Kidney (tissue), 13 donors: ENCODE measurements at regions not wholly inside any gene's neighbourhood (a gene's known extent, or its start where the extent isn't known, plus 50 kb on each side); places are given as distances from the start of the nearest gene placed in this dataset.

Experiments
- DNase-seq, 5 donors: peaks; one replicate each; pipeline ENCODE4 v3.0.0-alpha.2; 2013 to 2020
- FAIRE-seq: peaks from 2 replicates; lab custom pipeline; 2012; peaks lifted over from hg19 to GRCh38; lab: Jason Lieb, UNC
- H3K27ac ChIP-seq, 2 donors: one replicate each; pipeline ENCODE4 v1.7.0; 2013; ENCODE audit warnings: low read depth in 2 of 2, low read length in 2 of 2, inconsistent platforms in 1 of 2
- H3K27me3 ChIP-seq: one replicate; pipeline ENCODE4 v1.7.1; 2013; ENCODE audit warnings: low read length, inconsistent platforms; ENCODE audit not compliant: control insufficient read depth, insufficient read depth
- H3K36me3 ChIP-seq, 3 donors: one replicate each; pipeline versions ENCODE4 v1.7.0 to v1.7.1; 2013; ENCODE audit warnings: low read length in 3 of 3, control low read depth in 1 of 3, inconsistent platforms in 1 of 3; ENCODE audit not compliant: insufficient read depth in 3 of 3, control insufficient read depth in 2 of 3
- H3K4me1 ChIP-seq, 3 donors: one replicate each; pipeline versions ENCODE4 v1.7.0 to v1.7.1; 2013; ENCODE audit warnings: low read length in 3 of 3, inconsistent platforms in 1 of 3, low read depth in 1 of 3; ENCODE audit not compliant: control insufficient read depth in 2 of 3, insufficient read depth in 2 of 3
- H3K4me3 ChIP-seq, 3 donors: one replicate each; pipeline versions ENCODE4 v1.7.0 to v1.8.1; 2013; ENCODE audit warnings: low read length in 3 of 3, control low read depth in 1 of 3, inconsistent platforms in 1 of 3
- H3K9ac ChIP-seq, 3 donors: one replicate each; pipeline versions ENCODE4 v1.7.0 to v1.7.1; 2013; ENCODE audit warnings: low read length in 3 of 3, control low read depth in 1 of 3, inconsistent platforms in 1 of 3
- H3K9me3 ChIP-seq, 3 donors: one replicate each; pipeline versions ENCODE4 v1.7.0 to v1.7.1; 2013; ENCODE audit warnings: low read length in 3 of 3, control low read depth in 1 of 3, inconsistent platforms in 1 of 3; ENCODE audit not compliant: control insufficient read depth in 2 of 3, insufficient read depth in 1 of 3
- intact Hi-C: fragments of 100-400 bp; cut with DNase I; formaldehyde crosslinking; loops from one replicate; pipeline ENCODE4 v1.11.1; 2022
- TF ChIP-seq, protein P1 (sequence below): IDR thresholded peaks from 3 replicates; pipeline ENCODE4 v1.5.1; 2012; ENCODE audit warnings: mild to moderate bottlenecking, moderate library complexity, borderline replicate concordance; ENCODE audit not compliant: insufficient read depth; ENCODE audit errors: extremely low read depth
- donor health status: control.
- donor health status: control.
- donor health status: control.
- donor health status: control.
- donor health status: control.
- donor health status: DM: yes; HTN: yes; CAD: no.
- donor health status: Normal renal cell carcinoma (clear cell type).

- Histone ChIP-seq H3K4me1 (peaks cover 2 to 11% (median 9%) of the 10 kb centered on the region in 3 donors), H3K36me3 (no peaks in the 10 kb centered on the region), H3K27ac (no peak overlapping the region), H3K4me3 (no peak overlapping the region), H3K27me3 (no peaks in the 10 kb centered on the region), H3K9ac (no peak overlapping the region), H3K9me3 (no peaks in the 10 kb centered on the region)
- intact Hi-C loops: no loop called here
- TF ChIP-seq, protein P1, sequence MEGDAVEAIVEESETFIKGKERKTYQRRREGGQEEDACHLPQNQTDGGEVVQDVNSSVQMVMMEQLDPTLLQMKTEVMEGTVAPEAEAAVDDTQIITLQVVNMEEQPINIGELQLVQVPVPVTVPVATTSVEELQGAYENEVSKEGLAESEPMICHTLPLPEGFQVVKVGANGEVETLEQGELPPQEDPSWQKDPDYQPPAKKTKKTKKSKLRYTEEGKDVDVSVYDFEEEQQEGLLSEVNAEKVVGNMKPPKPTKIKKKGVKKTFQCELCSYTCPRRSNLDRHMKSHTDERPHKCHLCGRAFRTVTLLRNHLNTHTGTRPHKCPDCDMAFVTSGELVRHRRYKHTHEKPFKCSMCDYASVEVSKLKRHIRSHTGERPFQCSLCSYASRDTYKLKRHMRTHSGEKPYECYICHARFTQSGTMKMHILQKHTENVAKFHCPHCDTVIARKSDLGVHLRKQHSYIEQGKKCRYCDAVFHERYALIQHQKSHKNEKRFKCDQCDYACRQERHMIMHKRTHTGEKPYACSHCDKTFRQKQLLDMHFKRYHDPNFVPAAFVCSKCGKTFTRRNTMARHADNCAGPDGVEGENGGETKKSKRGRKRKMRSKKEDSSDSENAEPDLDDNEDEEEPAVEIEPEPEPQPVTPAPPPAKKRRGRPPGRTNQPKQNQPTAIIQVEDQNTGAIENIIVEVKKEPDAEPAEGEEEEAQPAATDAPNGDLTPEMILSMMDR: no peak
- FAIRE-seq: no peak
- no peak for DNase-seq
Measured at GRCh38 chr2:42980764-42981416, 188.5 kb upstream of the HAAO start.

- intact Hi-C loops: loop anchor here (10.0 kb wide), 2 partner anchors 255 to 505 kb away; no protein-coding TSS in a partner anchor
- peaks cover 2 to 15% (median 9%) of the 10 kb centered on the region in 3 donors for H3K4me1 ChIP-seq
- FAIRE-seq (no peak), DNase-seq (peak in 1 of 5 donors; percentile 77)
- H3K27me3 ChIP-seq: no peaks in the 10 kb centered on the region
- no peak overlapping the region for H3K4me3 ChIP-seq
- TF ChIP-seq, protein P1: no peak
- no peak overlapping the region for H3K9ac ChIP-seq
- no peak overlapping the region for H3K27ac ChIP-seq
- no peaks in the 10 kb centered on the region for H3K36me3 ChIP-seq
- H3K9me3 ChIP-seq: no peaks in the 10 kb centered on the region
Measured at GRCh38 chr2:42979870-42980763, 187.7 kb upstream of the HAAO start.

DNA sequence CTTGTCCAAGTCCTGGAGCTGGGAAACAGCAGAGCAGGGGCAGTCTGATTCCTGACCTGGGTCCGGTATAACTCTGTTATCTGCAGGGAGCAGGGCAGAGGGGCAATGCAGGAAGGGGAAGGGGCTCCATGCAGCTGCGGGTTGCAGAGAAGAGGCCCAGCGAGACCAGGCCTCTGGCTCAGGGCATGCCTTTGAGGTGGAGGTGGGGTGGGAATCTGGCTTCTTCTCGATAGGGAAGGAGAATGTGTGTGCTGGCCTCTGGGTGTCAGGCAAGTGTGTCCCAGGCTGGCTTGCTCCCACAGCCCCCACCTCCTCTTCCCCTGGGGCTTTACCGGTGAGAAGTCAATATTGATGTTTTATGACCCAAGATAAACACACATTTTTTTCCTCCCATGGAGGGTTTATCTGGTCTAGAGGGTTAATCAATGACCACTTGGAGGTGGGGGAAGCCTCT is 187.1 kb upstream of the HAAO start:
- FAIRE-seq: no peak
- H3K27ac ChIP-seq: no peak overlapping the region
- DNase-seq: peak in 4 of 5 donors; percentile 69 to 82 (median 78)
- TF ChIP-seq, protein P1: no peak
- H3K9ac ChIP-seq: no peak overlapping the region
- H3K27me3 ChIP-seq: no peaks in the 10 kb centered on the region
- H3K36me3 ChIP-seq: no peaks in the 10 kb centered on the region
- H3K9me3 ChIP-seq: no peaks in the 10 kb centered on the region
- intact Hi-C loops: loop anchor here (10.0 kb wide), 2 partner anchors 255 to 505 kb away; no protein-coding TSS in a partner anchor
- H3K4me3 ChIP-seq: no peak overlapping the region
- peaks cover 4 to 19% (median 12%) of the 10 kb centered on the region in 3 donors for H3K4me1 ChIP-seq
